IMR-90 (cell line): ENCODE measurements at regions not wholly inside any gene's neighbourhood (a gene's known extent, or its start where the extent isn't known, plus 50 kb on each side); places are given as distances from the start of the nearest gene placed in this dataset.

Source experiments
- ATAC-seq: fragments of 200-7000 bp; cut with Tn5 transposase; 2 replicates; pipeline ENCODE4 v1.9.1; 2020; ENCODE audit warnings: low read depth, mild to moderate bottlenecking, moderate library complexity
- BruUV-seq: library from RNA; stranded (reverse); fragments of 400-500 nt; replicated peaks from 2 replicates; lab custom pipeline; 2021; lab: Mats Ljungman, UMichigan
- CTCF ChIA-PET: fragments of 300-600 bp; formaldehyde crosslinking; extraction: SDS; loops from one replicate; lab custom pipeline; 2021; ENCODE audit warnings: antibody characterized with exemption; lab: Yijun Ruan, JAX
- POLR2A ChIA-PET: fragments of 300-600 bp; sonication (Branson Sonifier 250); formaldehyde crosslinking; loops from one replicate; lab custom pipeline; 2022; ENCODE audit warnings: antibody characterized with exemption; ENCODE audit not compliant: unreplicated experiment; lab: Charles Lee
- DNase-seq: peaks from one replicate; pipeline ENCODE4 v3.0.0; 2013
- H2AFZ ChIP-seq: replicated peaks from 2 replicates; pipeline ENCODE3; 2013; ENCODE audit warnings: low read length, mild to moderate bottlenecking; ENCODE audit not compliant: poor library complexity
- H2AK5ac ChIP-seq: 2 replicates; pipeline ENCODE4 v1.6.1; 2013; ENCODE audit warnings: low read depth, low read length, inconsistent platforms
- H2AK9ac ChIP-seq: replicated peaks from 2 replicates; pipeline ENCODE3; 2013; ENCODE audit warnings: mild to moderate bottlenecking, low read depth, low read length, moderate library complexity; ENCODE audit not compliant: poor library complexity
- H2BK120ac ChIP-seq: 2 replicates; pipeline ENCODE4 v1.6.1; 2013; ENCODE audit warnings: low read depth, low read length, inconsistent platforms
- H2BK15ac ChIP-seq: 3 replicates; pipeline ENCODE4 v1.6.1; 2013; ENCODE audit warnings: low read depth, low read length, inconsistent platforms
- H2BK20ac ChIP-seq: 2 replicates; pipeline ENCODE4 v1.6.1; 2013; ENCODE audit warnings: low read depth, mild to moderate bottlenecking, inconsistent platforms, low read length, moderate library complexity
- H2BK5ac ChIP-seq: 2 replicates; pipeline ENCODE4 v1.6.1; 2013; ENCODE audit warnings: mild to moderate bottlenecking, low read depth, low read length, inconsistent platforms; ENCODE audit not compliant: poor library complexity, severe bottlenecking
- H3K14ac ChIP-seq: replicated peaks from 2 replicates; pipeline ENCODE4 v1.6.1; 2013; ENCODE audit warnings: low read depth, low read length, inconsistent platforms
- H3K18ac ChIP-seq: 2 replicates; pipeline ENCODE4 v1.6.1; 2013; ENCODE audit warnings: low read depth, low read length, control low read depth
- H3K23ac ChIP-seq: 2 replicates; pipeline ENCODE4 v1.6.1; 2013; ENCODE audit warnings: low read depth, low read length, inconsistent platforms
- H3K27ac ChIP-seq: 2 replicates; pipeline ENCODE4 v1.5.1; 2013; ENCODE audit warnings: mild to moderate bottlenecking, control low read depth, low read length; ENCODE audit not compliant: insufficient read depth
- H3K27me3 ChIP-seq: 2 replicates; pipeline ENCODE4 v1.6.1; 2013; ENCODE audit warnings: low read length; ENCODE audit not compliant: control insufficient read depth, insufficient read depth
- H3K36me3 ChIP-seq: 2 replicates; pipeline ENCODE4 v1.6.1; 2013; ENCODE audit warnings: low read length, mixed read lengths; ENCODE audit not compliant: control insufficient read depth, insufficient read depth
- H3K4ac ChIP-seq: 2 replicates; pipeline ENCODE4 v1.6.1; 2013; ENCODE audit warnings: low read depth, low read length, inconsistent platforms
- H3K4me1 ChIP-seq: 2 replicates; pipeline ENCODE4 v1.6.1; 2013; ENCODE audit warnings: low read length, mixed read lengths; ENCODE audit not compliant: control insufficient read depth, insufficient read depth
- H3K4me2 ChIP-seq: 2 replicates; pipeline ENCODE4 v1.6.1; 2013; ENCODE audit warnings: low read depth, mild to moderate bottlenecking, control low read depth, low read length, moderate library complexity
- H3K4me3 ChIP-seq: 2 replicates; pipeline ENCODE4 v1.5.1; 2013; ENCODE audit warnings: low read depth, mild to moderate bottlenecking, control low read depth, low read length, moderate library complexity; ENCODE audit not compliant: insufficient read depth
- H3K56ac ChIP-seq: 2 replicates; pipeline ENCODE4 v1.6.1; 2013; ENCODE audit warnings: low read length, inconsistent platforms; ENCODE audit not compliant: insufficient read depth; ENCODE audit errors: extremely low read depth
- H3K79me1 ChIP-seq, 2 experiments: 2 replicates each; pipeline ENCODE4 v1.6.1; 2013; ENCODE audit warnings: low read length in 2 of 2, inconsistent platforms in 1 of 2, low read depth in 1 of 2
- H3K9ac ChIP-seq: 2 replicates; pipeline ENCODE4 v1.6.1; 2013; ENCODE audit warnings: low read depth, low read length, control low read depth
- H3K9me1 ChIP-seq: 2 replicates; pipeline ENCODE4 v1.6.1; 2013; ENCODE audit warnings: low read length, inconsistent platforms; ENCODE audit not compliant: insufficient read depth
- H3K9me3 ChIP-seq: 2 replicates; pipeline ENCODE4 v1.6.1; 2013; ENCODE audit warnings: low read length; ENCODE audit not compliant: control insufficient read depth, insufficient read depth
- H4K20me1 ChIP-seq: 2 replicates; pipeline ENCODE4 v1.6.1; 2013; ENCODE audit warnings: low read length, inconsistent platforms; ENCODE audit not compliant: insufficient read depth
- H4K5ac ChIP-seq: 2 replicates; pipeline ENCODE4 v1.6.1; 2013; ENCODE audit warnings: mild to moderate bottlenecking, low read depth, low read length, control low read depth
- H4K8ac ChIP-seq, 2 experiments: 2 replicates each; pipeline ENCODE4 v1.6.1; 2013; ENCODE audit warnings: low read depth in 2 of 2, low read length in 2 of 2, control low read depth in 1 of 2, inconsistent platforms in 1 of 2
- H4K91ac ChIP-seq: 2 replicates; pipeline ENCODE4 v1.6.1; 2013; ENCODE audit warnings: low read depth, low read length, inconsistent platforms; ENCODE audit not compliant: insufficient read depth
- BHLHE40 ChIP-seq: fragments of 150-350 bp; IDR thresholded peaks from 2 replicates; pipeline ENCODE4 v1.6.1; 2016; ENCODE audit warnings: mild to moderate bottlenecking, low read depth, low read length
- CEBPB ChIP-seq: IDR thresholded peaks from 2 replicates; pipeline ENCODE4 v1.6.1; 2012; ENCODE audit warnings: low read depth, low read length, improper control_type of control experiment
- CHD1 ChIP-seq: IDR thresholded peaks from 2 replicates; pipeline ENCODE4 v1.6.1; 2012; ENCODE audit warnings: low read depth, low read length, improper control_type of control experiment
- CTCF ChIP-seq: conservative IDR thresholded peaks from 2 replicates; pipeline ENCODE4 v1.5.1; 2012; ENCODE audit warnings: mild to moderate bottlenecking, low read depth, low read length, improper control_type of control experiment
- ELK1 ChIP-seq: fragments of 150-350 bp; IDR thresholded peaks from 2 replicates; pipeline ENCODE4 v1.6.1; 2016; ENCODE audit warnings: low read depth, mild to moderate bottlenecking, low read length, moderate library complexity, borderline replicate concordance
- FOS ChIP-seq: fragments of 150-350 bp; IDR thresholded peaks from 2 replicates; pipeline ENCODE4 v1.6.1; 2016; ENCODE audit warnings: low read depth, low read length
- MAFK ChIP-seq: IDR thresholded peaks from 2 replicates; pipeline ENCODE4 v1.6.1; 2012; ENCODE audit warnings: low read depth, low read length, improper control_type of control experiment
- MAZ ChIP-seq: IDR thresholded peaks from 2 replicates; pipeline ENCODE4 v1.6.1; 2012; ENCODE audit warnings: low read depth, mild to moderate bottlenecking, low read length, improper control_type of control experiment, moderate library complexity, borderline replicate concordance
- MXI1 ChIP-seq: IDR thresholded peaks from 2 replicates; pipeline ENCODE4 v1.6.1; 2012; ENCODE audit warnings: low read depth, mild to moderate bottlenecking, low read length, moderate library complexity, borderline replicate concordance
- NFE2L2 ChIP-seq: fragments of 150-350 bp; IDR thresholded peaks from 2 replicates; pipeline ENCODE4 v1.6.1; 2016; ENCODE audit warnings: low read depth, mild to moderate bottlenecking, low read length
- POLR2A ChIP-seq: IDR thresholded peaks from 2 replicates; pipeline ENCODE4 v1.6.1; 2012; ENCODE audit warnings: mild to moderate bottlenecking, low read depth, low read length
- RAD21 ChIP-seq: IDR thresholded peaks from 2 replicates; pipeline ENCODE4 v1.6.1; 2012; ENCODE audit warnings: low read length, improper control_type of control experiment
- RCOR1 ChIP-seq: IDR thresholded peaks from 2 replicates; pipeline ENCODE4 v1.6.1; 2012; ENCODE audit warnings: mild to moderate bottlenecking, low read length, improper control_type of control experiment; ENCODE audit not compliant: insufficient replicate concordance
- RFX5 ChIP-seq: IDR thresholded peaks from 2 replicates; pipeline ENCODE4 v1.8.0; 2012; ENCODE audit warnings: low read depth, mild to moderate bottlenecking, low read length, moderate library complexity
- SMC3 ChIP-seq: fragments of 150-350 bp; IDR thresholded peaks from 2 replicates; pipeline ENCODE4 v1.6.1; 2016; ENCODE audit warnings: low read depth, mild to moderate bottlenecking, antibody characterized with exemption, low read length, moderate library complexity
- USF2 ChIP-seq: fragments of 150-350 bp; IDR thresholded peaks from 2 replicates; pipeline ENCODE4 v1.6.1; 2017; ENCODE audit warnings: mild to moderate bottlenecking, antibody characterized with exemption, low read length, low read depth
- WGBS, 2 experiments: methylation state at CpG; one replicate each; pipeline versions ENCODE4 v1.1.5 to v1.1.7; 2013; ENCODE audit warnings: missing lambda C conversion rate in 2 of 2; ENCODE audit not compliant: insufficient read length in 1 of 2; ENCODE audit errors: extremely low coverage in 2 of 2; 5-methylcytosine and 5-hydroxymethylcytosine counted together
- dilution Hi-C: fragments of 300-500 bp; cut with HindIII; formaldehyde crosslinking; loops from one replicate; pipeline ENCODE4 v1.14.3; 2018; ENCODE audit warnings: low sequenced_read_pairs; ENCODE audit not compliant: unreplicated experiment
- in situ Hi-C: fragments of 300-500 bp; cut with MboI; formaldehyde crosslinking; loops from 3 replicates; pipeline ENCODE4 v1.14.3; 2019; ENCODE audit warnings: low sequenced_read_pairs, inconsistent platforms, mixed read lengths
- intact Hi-C: fragments of 100-400 bp; cut with micrococcal nuclease; formaldehyde crosslinking; loops from 2 replicates; pipeline ENCODE4 v1.10.0; 2022

- Histone ChIP-seq H4K91ac (no peak overlapping the region), H2AK9ac (no peak overlapping the region), H3K4me1 (no peaks in the 10 kb centered on the region), H3K9ac (no peak overlapping the region), H3K36me3 (no peaks in the 10 kb centered on the region), H4K20me1 (no peaks in the 10 kb centered on the region), H3K4ac (no peak overlapping the region), H3K4me3 (no peak overlapping the region), H3K27ac (no peak overlapping the region), H3K4me2 (no peak overlapping the region), H3K23ac (no peak overlapping the region), H2BK20ac (no peak overlapping the region), H3K56ac (no peak overlapping the region), H3K27me3 (no peaks in the 10 kb centered on the region), H4K5ac (no peak overlapping the region), H2BK5ac (no peak overlapping the region), H4K8ac (no peak overlapping the region), H3K79me1 (no peaks in the 10 kb centered on the region), H3K18ac (no peak overlapping the region), H2AK5ac (no peak overlapping the region), H3K14ac (no peak overlapping the region), H3K9me1 (no peaks in the 10 kb centered on the region), H3K9me3 (peaks cover 6% of the 10 kb centered on the region; the same call in 1 of the 2 replicates), H2BK120ac (no peak overlapping the region), H2AFZ (no peak overlapping the region), H2BK15ac (no peak overlapping the region)
- intact Hi-C loops (no loop called here), in situ Hi-C loops (no loop called here), dilution Hi-C loops (no loop called here)
- TF ChIP-seq CHD1 = no peak
- no peak for TF ChIP-seq NFE2L2
- TF ChIP-seq CTCF = no peak
- TF ChIP-seq POLR2A = no peak
- no peak for TF ChIP-seq MXI1
- TF ChIP-seq RFX5 = no peak
- TF ChIP-seq SMC3 = no peak
- no peak for TF ChIP-seq USF2
- no peak for TF ChIP-seq MAZ
- TF ChIP-seq FOS = no peak
- no peak for TF ChIP-seq MAFK
- TF ChIP-seq ELK1 = no peak
- TF ChIP-seq RCOR1 = no peak
- TF ChIP-seq CEBPB = no peak
- TF ChIP-seq RAD21 = no peak
- no peak for TF ChIP-seq BHLHE40
- no TSS peak for BruUV-seq
- ATAC-seq = no peak
- ChIA-PET CTCF (no interaction called here), POLR2A (no interaction called here)
- no CpG with 5 or more reads among the region's 5 CpGs for WGBS, 2 experiments
- DNase-seq = no peak
Observed at GRCh38 chrX:7253565-7253964, 105.6 kb upstream of the PUDP start.
